ENCODE measurements at regions not wholly inside any gene's neighbourhood (a gene's known extent, or its start where the extent isn't known, plus 50 kb on each side); places are given as distances from the start of the nearest gene placed in this dataset.

DNA sequence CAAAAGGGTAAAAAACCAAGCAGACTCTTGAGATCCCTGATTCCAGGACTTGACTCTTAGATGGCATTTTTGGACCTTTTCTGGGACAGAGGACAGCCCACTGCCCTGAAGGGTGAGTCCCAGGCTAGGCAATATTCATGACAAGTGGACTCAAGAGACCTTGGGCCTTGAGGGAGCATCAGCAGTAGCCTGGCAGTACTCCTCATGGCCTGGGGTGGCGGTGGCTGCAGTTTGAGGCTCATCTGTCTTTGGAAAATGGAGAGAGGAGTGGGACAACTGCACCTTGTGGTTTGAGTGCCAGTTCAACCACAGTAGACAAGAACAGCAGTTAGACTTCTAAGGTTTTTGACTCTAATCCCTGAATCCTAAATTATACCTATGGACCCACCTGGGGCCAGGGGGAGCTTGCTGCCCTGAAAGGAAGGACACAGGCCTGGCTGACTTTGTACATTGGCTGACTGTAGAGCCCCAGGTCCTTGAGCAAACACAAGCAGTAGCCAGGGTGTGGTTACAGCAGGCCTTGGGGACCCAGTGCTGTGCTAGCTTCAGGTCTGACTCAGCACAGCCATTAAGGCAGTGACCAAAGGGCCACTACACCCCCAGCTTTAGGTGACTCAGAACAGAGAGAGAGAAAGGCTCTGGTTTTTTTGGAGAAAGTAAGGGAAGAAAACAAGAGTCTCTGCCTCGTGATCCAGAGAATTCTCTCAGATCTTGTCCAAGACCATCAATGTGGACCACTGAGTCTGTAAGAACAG, 1023.2 kb downstream of the KCNT2 start:
- TF ChIP-seq CHD2 (IDR thresholded peaks at IDR 0.05; ENCODE audit: low read length, partially characterized antibody) (no peak), RARB (CRISPR knock-in tag; IDR thresholded peaks at IDR 0.05) (no peak), POLR2A (IDR thresholded peaks at IDR 0.05; ENCODE audit: low read length) (no peak), POLR2AphosphoS2 (conservative IDR thresholded peaks at IDR 0.05; ENCODE audit: low read length) (no peak)
- TF ChIP-seq, protein P1, sequence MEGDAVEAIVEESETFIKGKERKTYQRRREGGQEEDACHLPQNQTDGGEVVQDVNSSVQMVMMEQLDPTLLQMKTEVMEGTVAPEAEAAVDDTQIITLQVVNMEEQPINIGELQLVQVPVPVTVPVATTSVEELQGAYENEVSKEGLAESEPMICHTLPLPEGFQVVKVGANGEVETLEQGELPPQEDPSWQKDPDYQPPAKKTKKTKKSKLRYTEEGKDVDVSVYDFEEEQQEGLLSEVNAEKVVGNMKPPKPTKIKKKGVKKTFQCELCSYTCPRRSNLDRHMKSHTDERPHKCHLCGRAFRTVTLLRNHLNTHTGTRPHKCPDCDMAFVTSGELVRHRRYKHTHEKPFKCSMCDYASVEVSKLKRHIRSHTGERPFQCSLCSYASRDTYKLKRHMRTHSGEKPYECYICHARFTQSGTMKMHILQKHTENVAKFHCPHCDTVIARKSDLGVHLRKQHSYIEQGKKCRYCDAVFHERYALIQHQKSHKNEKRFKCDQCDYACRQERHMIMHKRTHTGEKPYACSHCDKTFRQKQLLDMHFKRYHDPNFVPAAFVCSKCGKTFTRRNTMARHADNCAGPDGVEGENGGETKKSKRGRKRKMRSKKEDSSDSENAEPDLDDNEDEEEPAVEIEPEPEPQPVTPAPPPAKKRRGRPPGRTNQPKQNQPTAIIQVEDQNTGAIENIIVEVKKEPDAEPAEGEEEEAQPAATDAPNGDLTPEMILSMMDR (IDR thresholded peaks at IDR 0.05), result no peak
- TF ChIP-seq, protein P2, sequence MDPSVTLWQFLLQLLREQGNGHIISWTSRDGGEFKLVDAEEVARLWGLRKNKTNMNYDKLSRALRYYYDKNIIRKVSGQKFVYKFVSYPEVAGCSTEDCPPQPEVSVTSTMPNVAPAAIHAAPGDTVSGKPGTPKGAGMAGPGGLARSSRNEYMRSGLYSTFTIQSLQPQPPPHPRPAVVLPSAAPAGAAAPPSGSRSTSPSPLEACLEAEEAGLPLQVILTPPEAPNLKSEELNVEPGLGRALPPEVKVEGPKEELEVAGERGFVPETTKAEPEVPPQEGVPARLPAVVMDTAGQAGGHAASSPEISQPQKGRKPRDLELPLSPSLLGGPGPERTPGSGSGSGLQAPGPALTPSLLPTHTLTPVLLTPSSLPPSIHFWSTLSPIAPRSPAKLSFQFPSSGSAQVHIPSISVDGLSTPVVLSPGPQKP (IDR thresholded peaks at IDR 0.05; ENCODE audit: low read depth, low read length), result no peak

Measured in A549 (cell line).